UCSD-AML1 (cell line): ENCODE measurements at regions not wholly inside any gene's neighbourhood (a gene's known extent, or its start where the extent isn't known, plus 50 kb on each side); places are given as distances from the start of the nearest gene placed in this dataset.

Source experiments
- DNase-seq: peaks from one replicate; lab custom pipeline; 2025; ENCODE audit not compliant: unreplicated experiment; lab: John Stamatoyannopoulos, UW

DNA sequence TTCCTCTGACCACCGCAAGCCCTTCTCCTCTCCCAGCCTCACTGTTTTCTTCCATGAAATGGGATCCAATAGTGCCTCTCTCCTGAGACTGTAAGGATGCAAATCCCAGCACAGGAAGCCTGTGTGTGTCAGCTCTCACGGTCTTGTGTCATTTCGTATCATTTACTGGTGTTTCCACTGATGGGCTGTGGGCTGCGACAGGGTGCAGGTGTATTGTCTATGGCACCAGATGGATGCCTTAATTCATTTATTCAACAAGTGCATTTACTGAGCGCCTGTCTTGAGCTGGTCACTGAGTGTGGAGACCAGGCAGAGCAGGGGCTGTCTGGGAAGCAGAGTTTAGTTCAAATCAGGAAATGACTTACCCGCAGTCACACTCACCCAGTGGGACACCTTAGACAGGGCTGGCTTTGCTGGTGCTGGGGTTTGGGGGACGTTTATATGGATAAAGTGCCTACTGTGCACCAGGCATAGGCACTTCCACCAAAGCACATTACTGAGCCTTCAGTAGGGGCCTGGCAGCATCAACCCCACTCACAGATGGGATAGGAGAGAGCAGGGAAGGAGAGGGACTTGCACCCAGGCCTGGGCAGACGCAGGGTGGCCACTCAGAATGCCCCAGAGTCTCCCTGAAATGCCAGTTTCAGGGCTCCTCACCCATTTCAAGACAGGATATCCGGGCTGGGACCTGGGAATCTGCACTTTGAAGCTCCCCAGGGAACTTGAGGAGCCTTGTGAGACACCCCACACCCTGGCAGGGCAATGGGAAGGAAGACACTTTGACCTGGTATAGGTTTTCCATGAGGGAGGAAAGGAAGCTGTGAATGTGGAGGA, 398.9 kb downstream of the MATN1 start:
- no peak for DNase-seq

- DNase-seq, result no peak
Observed at GRCh38 chr1:30323841-30324240, 399.5 kb downstream of the MATN1 start.

DNA sequence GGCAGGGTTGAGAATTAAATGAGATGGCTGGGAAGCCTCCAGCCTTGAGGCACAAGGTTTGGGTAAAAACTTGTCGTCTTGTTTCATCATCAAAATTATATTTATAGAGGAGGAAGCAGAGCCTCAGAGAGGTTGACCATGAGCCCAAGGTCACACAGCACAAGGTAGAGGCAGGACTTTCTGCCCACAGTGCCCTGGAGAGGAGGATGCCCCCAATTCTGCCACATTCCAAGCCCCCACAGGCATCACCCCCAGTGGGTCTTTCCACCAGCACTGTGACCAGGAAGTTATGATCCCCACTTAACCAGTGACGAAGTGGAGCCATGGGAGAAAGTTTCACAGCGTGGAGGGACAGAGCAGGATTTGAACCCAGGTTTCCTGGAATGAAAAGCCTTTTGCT, 400.0 kb downstream of the MATN1 start:
- no peak for DNase-seq

- DNase-seq, result no peak
Observed at GRCh38 chr1:30322859-30323257, 400.5 kb downstream of the MATN1 start.

- DNase-seq, result no peak
Observed at GRCh38 chr1:30321996-30322858, 401.2 kb downstream of the MATN1 start.

DNA sequence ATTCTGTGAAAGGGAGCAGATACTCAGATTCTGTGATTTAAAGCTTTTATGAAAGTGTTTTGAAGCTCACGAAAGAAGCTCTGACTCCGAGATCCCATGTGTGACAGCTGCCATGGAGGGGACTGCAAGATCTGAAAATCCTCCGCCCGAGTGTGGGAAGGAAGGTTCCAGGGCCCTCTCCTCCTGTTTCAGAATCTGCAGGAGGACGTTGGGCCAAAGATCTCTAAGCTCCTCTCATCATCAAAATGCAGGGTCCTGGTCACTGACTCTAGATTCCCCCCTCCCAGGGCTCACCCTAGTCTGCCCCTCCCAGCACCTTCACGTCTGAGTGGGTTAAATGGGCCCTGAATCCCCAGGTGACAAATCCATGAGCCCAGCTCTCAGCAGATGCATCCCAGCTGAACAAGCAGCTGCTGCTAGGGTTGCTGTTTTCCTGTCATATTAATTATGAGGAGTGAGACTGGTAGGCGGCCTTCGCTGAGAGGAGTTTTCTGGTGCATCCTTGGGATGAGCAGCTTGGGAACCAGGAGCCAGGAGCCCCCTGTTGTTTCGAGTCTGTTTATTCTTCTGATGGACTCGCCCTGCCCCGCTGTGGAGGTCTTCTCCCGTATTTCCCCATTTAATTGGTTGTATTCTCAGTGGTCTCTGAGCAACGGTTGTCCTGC, 402.0 kb downstream of the MATN1 start:
- no peak for DNase-seq

GRCh38 chr1:30320581-30320890, 402.8 kb downstream of the MATN1 start:
- no peak for DNase-seq

- no peak for DNase-seq
Observed at GRCh38 chr1:30319765-30320580, 403.4 kb downstream of the MATN1 start.

DNA sequence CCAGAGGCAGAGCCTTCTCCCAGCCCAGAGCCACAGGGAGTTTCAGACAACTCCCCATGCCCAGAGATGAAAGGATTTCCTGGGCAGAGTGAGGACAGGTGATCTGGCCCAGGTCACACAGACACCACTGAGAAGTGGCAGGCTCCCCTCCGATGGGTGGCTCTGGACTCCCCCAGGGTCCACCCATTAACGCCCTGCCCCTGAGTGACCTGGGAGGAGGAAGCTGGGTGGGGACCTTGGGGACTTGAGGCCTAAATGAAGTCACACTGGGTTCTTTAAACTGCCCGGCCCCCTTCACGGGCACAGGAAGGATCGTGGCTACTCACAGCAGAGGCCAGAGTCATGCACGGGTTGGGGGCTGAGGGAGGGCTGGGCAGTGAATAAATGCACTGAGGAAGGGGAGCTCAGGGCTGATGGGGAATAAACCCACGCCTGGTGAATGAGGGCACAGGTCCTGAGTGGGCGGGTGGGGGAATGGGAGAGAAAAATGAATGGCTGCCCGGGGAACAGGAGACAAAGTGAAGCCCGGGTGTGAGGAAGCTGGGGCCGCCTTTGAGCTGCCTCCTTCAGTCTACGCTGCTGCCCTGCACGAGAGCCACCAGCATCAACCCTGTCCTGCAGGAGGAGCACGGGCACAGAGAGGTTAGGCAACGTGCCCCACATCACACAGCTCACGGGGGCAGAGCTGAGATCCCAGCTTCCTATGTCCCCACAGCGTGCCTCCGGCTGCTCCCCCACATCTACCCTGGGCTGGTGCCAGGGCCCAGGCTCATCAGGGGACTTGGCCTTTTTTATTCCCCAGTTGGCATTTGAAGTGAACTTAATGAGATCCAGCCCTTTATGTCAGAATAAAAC, 404.3 kb downstream of the MATN1 start:
- no peak for DNase-seq

- DNase-seq, result no peak
Observed at GRCh38 chr1:30318413-30318812, 405.0 kb downstream of the MATN1 start.

DNA sequence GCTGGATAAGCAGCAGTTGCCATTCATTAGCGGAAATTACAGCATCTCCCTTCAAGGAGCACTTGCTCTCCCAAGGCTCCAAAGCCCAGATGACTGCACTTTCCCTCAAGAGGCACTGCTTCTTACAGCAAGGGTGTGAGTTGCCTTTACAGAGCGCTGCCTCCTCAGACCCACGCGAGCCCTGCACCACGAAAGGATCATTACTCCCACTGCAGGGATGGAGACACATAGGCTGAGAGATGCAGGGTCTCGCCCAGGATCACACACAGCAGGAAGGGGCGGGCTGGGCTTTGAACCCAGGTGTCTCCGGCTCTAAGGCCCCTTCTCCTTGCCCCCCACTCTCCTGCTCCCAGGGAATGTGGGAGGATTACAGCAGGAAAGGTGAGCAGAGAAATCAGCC, 405.5 kb downstream of the MATN1 start:
- no peak for DNase-seq

DNA sequence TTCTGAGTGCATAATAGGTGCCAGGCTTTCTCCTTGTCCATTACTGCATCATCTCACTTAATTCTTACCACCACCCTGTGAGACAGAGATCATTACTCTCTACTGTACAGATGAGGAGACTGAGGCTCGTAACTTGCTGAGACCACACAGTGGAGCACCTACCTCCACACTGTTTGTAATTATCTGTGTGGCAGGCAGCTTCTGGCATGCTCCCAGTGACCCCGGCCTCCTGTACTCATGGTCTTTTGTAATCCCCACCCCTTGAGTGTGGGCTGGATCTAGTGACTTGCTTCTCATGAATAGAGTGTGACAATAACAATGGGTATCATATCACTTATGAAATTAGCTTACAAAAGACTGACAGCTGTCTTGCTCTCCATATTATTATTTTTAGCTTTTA, 407.3 kb downstream of the MATN1 start:
- no peak for DNase-seq

GRCh38 chr1:30315185-30315960, 408.0 kb downstream of the MATN1 start:
- no peak for DNase-seq

- no peak for DNase-seq
Observed at GRCh38 chr1:30314591-30314990, 408.8 kb downstream of the MATN1 start.

DNA sequence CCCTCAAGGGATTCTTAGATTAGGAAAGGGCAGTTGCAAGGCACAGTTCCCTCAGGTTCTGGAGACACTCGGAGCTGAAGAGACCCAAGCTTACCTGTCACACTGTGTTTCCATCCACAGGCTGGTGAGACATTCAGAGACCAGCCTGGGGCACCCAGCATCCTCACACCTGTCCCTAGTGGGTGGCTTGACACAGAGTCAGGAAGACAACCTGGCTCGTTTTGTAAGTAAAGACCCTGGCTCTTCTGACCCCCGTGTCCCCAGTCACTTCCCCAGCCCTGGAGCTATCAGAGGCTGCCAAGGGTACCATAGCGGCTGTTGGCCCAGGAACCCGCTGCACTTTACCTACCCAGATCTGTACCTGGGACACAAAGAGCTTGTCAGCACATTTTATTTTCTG, 409.8 kb downstream of the MATN1 start:
- no peak for DNase-seq

GRCh38 chr1:30313176-30313575, 410.2 kb downstream of the MATN1 start:
- no peak for DNase-seq

- no peak for DNase-seq
Observed at GRCh38 chr1:30312226-30312625, 411.2 kb downstream of the MATN1 start.

- DNase-seq, result no peak
Observed at GRCh38 chr1:30311749-30312148, 411.6 kb downstream of the MATN1 start.

- DNase-seq, result no peak
Observed at GRCh38 chr1:30310966-30311742, 412.2 kb downstream of the MATN1 start.
